WERI-Rb-1 (cell line): ENCODE measurements at regions not wholly inside any gene's neighbourhood (a gene's known extent, or its start where the extent isn't known, plus 50 kb on each side); places are given as distances from the start of the nearest gene placed in this dataset.

Experiments used
- DNase-seq: peaks from one replicate; pipeline ENCODE4 v3.0.0-alpha.2; 2020
- H3K27ac ChIP-seq: fragments of 250-450 bp; sonication (Bioruptor Pico); 2 replicates; pipeline ENCODE4 v1.5.1; 2020; ENCODE audit warnings: mild to moderate bottlenecking, moderate library complexity
- H3K27me3 ChIP-seq: fragments of 250-450 bp; sonication (Bioruptor Pico); 2 replicates; pipeline ENCODE4 v1.5.1; 2021; ENCODE audit warnings: mild to moderate bottlenecking, low read depth, moderate library complexity; ENCODE audit not compliant: insufficient read depth, severe bottlenecking
- H3K36me3 ChIP-seq: fragments of 250-450 bp; sonication (Bioruptor Pico); 2 replicates; pipeline ENCODE4 v1.5.1; 2020; ENCODE audit warnings: mild to moderate bottlenecking, moderate library complexity
- H3K4me3 ChIP-seq: 2 replicates; pipeline ENCODE4 v1.5.1; 2011; ENCODE audit warnings: low read depth, mild to moderate bottlenecking, control low read depth, low read length
- H3K9me3 ChIP-seq: fragments of 250-450 bp; sonication (Bioruptor Pico); 2 replicates; pipeline ENCODE4 v1.5.1; 2021; ENCODE audit warnings: mild to moderate bottlenecking, moderate library complexity; ENCODE audit not compliant: severe bottlenecking
- CTCF ChIP-seq: IDR thresholded peaks from 2 replicates; pipeline ENCODE4 v1.5.1; 2011; ENCODE audit warnings: low read depth, mild to moderate bottlenecking, control low read depth, inconsistent platforms, low read length

GRCh38 chr2:236981701-236982485, 103.8 kb upstream of the COPS8 start:
- DNase-seq, result no peak
- H3K27me3 ChIP-seq, result no peaks in the 10 kb centered on the region
- no peak overlapping the region for H3K4me3 ChIP-seq
- peaks cover 3% of the 10 kb centered on the region for H3K9me3 ChIP-seq
- no peak for TF ChIP-seq CTCF
- H3K36me3 ChIP-seq, result no peaks in the 10 kb centered on the region
- H3K27ac ChIP-seq, result no peak overlapping the region

GRCh38 chr2:236982693-236983455, 102.8 kb upstream of the COPS8 start:
- Histone ChIP-seq H3K27ac (no peak overlapping the region), H3K9me3 (peaks cover 3% of the 10 kb centered on the region), H3K27me3 (no peaks in the 10 kb centered on the region), H3K4me3 (no peak overlapping the region), H3K36me3 (no peaks in the 10 kb centered on the region)
- no peak for DNase-seq
- TF ChIP-seq CTCF, result no peak

- no peak for DNase-seq
- Histone ChIP-seq H3K4me3 (no peak overlapping the region), H3K36me3 (no peaks in the 10 kb centered on the region), H3K27me3 (no peaks in the 10 kb centered on the region), H3K27ac (no peak overlapping the region), H3K9me3 (peaks cover 3% of the 10 kb centered on the region)
- no peak for TF ChIP-seq CTCF
These were observed 101.6 kb upstream of the COPS8 start for GRCh38 chr2:236984046-236984445.

- H3K27me3 ChIP-seq, result no peaks in the 10 kb centered on the region
- no peak for DNase-seq
- H3K4me3 ChIP-seq, result no peak overlapping the region
- H3K36me3 ChIP-seq, result no peaks in the 10 kb centered on the region
- no peak for TF ChIP-seq CTCF
- peaks cover 3% of the 10 kb centered on the region for H3K9me3 ChIP-seq
- no peak overlapping the region for H3K27ac ChIP-seq
These were observed 99.8 kb upstream of the COPS8 start for GRCh38 chr2:236985761-236986339.

- no peak for DNase-seq
- no peak for TF ChIP-seq CTCF
These were observed 99.0 kb upstream of the COPS8 start for GRCh38 chr2:236986524-236987330.

More at GRCh38 chr2:236986524-236987330, 99.0 kb upstream of the COPS8 start:
- no peak overlapping the region for H3K4me3 ChIP-seq
- no peaks in the 10 kb centered on the region for H3K27me3 ChIP-seq
- H3K36me3 ChIP-seq, result no peaks in the 10 kb centered on the region
- peaks cover 3% of the 10 kb centered on the region for H3K9me3 ChIP-seq
- H3K27ac ChIP-seq, result no peak overlapping the region
